Breast epithelium (tissue), 4 donors: ENCODE measurements at regions not wholly inside any gene's neighbourhood (a gene's known extent, or its start where the extent isn't known, plus 50 kb on each side); places are given as distances from the start of the nearest gene placed in this dataset.
"Not testable (repeated sequence)": the region's sequence is repeated elsewhere in the genome, so short reads cannot be mapped to it uniquely, and the experiment has no call there.

Experiments
- DNase-seq, 2 donors: peaks; one replicate each; pipeline ENCODE4 v3.0.0-alpha.2; 2019; ENCODE audit warnings: low spot score in 2 of 2
- H3K27ac ChIP-seq, 2 donors: fragments of 200-600 bp; sonication (generic) in 1 of 2; one replicate each; pipeline ENCODE4 v1.5.1; 2016 to 2019; ENCODE audit warnings: mild to moderate bottlenecking in 1 of 2
- H3K27me3 ChIP-seq, 2 donors: fragments of 200-600 bp; sonication (generic) in 1 of 2; one replicate each; pipeline versions ENCODE4 v1.5.1 to v1.6.0; 2017 to 2019; ENCODE audit warnings: control low read depth in 1 of 2, mild to moderate bottlenecking in 1 of 2
- H3K36me3 ChIP-seq: fragments of 200-600 bp; one replicate; pipeline ENCODE4 v1.5.1; 2019
- H3K4me1 ChIP-seq, 2 donors: fragments of 200-600 bp; sonication (generic); one replicate each; pipeline ENCODE4 v1.5.1; 2016 to 2019; ENCODE audit warnings: control low read depth in 1 of 2
- H3K4me3 ChIP-seq, 3 donors: fragments of 200-600 bp; sonication (generic); 1 replicate in 2 of 3; 2 replicates in 1 of 3; pipeline ENCODE4 v1.5.1; 2016 to 2019; ENCODE audit warnings: mild to moderate bottlenecking in 3 of 3, moderate library complexity in 2 of 3
- H3K9me3 ChIP-seq, 2 donors: fragments of 200-600 bp; sonication (generic) in 1 of 2; one replicate each; pipeline ENCODE4 v1.5.1; 2016 to 2019; ENCODE audit warnings: control low read depth in 1 of 2
- POLR2A ChIP-seq: fragments of 450-650 bp; IDR thresholded peaks from one replicate; pipeline ENCODE4 v1.6.1; 2016; ENCODE audit warnings: antibody characterized with exemption, mild to moderate bottlenecking, moderate library complexity
- POLR2AphosphoS5 ChIP-seq, 3 donors: sonication (generic); formaldehyde crosslinking; IDR thresholded peaks; one replicate each; pipeline ENCODE4 v1.6.1; 2017; ENCODE audit warnings: antibody characterized with exemption in 3 of 3
- intact Hi-C: fragments of 100-400 bp; cut with DNase I; formaldehyde crosslinking; loops from one replicate; pipeline ENCODE4 v1.15.1; 2023; ENCODE audit warnings: low total_unique reads
- TF ChIP-seq, protein P1 (sequence below), 3 donors: fragments of 450-650 bp; IDR thresholded peaks; one replicate each; pipeline ENCODE4 v1.5.1; 2016 to 2017; ENCODE audit warnings: antibody characterized with exemption in 3 of 3, mild to moderate bottlenecking in 3 of 3, moderate library complexity in 3 of 3

DNA sequence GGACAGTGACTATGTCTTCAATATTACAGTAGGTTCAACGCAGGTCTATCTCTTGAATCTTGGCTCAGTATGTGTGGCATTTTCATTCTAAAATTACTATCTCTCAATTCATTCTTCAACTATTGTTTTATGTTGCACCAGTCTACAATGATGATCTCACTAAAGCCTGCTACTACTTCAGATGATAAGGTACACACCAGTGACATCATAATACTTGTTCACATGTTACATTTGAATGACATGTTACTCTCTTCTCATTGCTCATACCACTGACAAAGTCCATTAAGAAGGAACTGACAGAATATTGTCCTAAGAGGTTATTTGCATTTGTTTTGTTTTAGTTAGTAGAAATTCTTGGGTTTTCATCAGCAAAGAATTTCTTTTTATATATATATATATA lies 165.2 kb upstream of the ST8SIA4 start:
- Histone ChIP-seq H3K36me3 (no peaks in the 10 kb centered on the region), H3K4me3 (no peak overlapping the region), H3K27ac (no peak overlapping the region), H3K27me3 (no peaks in the 10 kb centered on the region), H3K9me3 (peaks cover 0 to 5% of the 10 kb centered on the region in 2 donors), H3K4me1 (no peaks in the 10 kb centered on the region)
- TF ChIP-seq POLR2AphosphoS5 (IDR thresholded peaks at IDR 0.05), result no peak
- TF ChIP-seq, protein P1, sequence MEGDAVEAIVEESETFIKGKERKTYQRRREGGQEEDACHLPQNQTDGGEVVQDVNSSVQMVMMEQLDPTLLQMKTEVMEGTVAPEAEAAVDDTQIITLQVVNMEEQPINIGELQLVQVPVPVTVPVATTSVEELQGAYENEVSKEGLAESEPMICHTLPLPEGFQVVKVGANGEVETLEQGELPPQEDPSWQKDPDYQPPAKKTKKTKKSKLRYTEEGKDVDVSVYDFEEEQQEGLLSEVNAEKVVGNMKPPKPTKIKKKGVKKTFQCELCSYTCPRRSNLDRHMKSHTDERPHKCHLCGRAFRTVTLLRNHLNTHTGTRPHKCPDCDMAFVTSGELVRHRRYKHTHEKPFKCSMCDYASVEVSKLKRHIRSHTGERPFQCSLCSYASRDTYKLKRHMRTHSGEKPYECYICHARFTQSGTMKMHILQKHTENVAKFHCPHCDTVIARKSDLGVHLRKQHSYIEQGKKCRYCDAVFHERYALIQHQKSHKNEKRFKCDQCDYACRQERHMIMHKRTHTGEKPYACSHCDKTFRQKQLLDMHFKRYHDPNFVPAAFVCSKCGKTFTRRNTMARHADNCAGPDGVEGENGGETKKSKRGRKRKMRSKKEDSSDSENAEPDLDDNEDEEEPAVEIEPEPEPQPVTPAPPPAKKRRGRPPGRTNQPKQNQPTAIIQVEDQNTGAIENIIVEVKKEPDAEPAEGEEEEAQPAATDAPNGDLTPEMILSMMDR (IDR thresholded peaks at IDR 0.05), result no peak
- no peak for TF ChIP-seq POLR2A
- intact Hi-C loops, result no loop called here
- no peak for DNase-seq

DNA sequence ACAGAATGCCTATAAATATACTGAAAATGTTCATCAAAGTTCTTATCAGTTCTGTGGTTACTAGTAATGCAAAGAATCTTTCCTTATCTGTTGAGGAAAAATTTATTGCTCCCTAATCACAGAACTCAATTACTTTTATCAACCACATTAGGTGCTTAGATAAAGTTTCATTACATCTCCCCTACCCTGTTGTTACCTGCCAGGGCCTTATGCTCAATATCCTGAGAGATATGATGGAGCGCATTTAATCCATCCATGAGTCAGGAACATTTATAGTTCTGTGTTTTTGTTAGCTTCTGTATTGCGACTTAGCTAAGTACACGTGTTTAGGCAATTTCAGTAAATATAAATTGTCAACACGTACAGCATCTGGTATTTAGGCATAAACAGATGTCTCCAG lies 164.3 kb upstream of the ST8SIA4 start:
- Histone ChIP-seq H3K9me3 (peaks cover 0 to 14% of the 10 kb centered on the region in 2 donors), H3K27ac (no peak overlapping the region), H3K4me1 (no peaks in the 10 kb centered on the region), H3K27me3 (no peaks in the 10 kb centered on the region), H3K4me3 (no peak overlapping the region), H3K36me3 (no peaks in the 10 kb centered on the region)
- no peak for DNase-seq
- TF ChIP-seq POLR2AphosphoS5 (IDR thresholded peaks at IDR 0.05), result no peak
- TF ChIP-seq POLR2A, result no peak
- TF ChIP-seq, protein P1 (IDR thresholded peaks at IDR 0.05), result no peak
- intact Hi-C loops, result no loop called here

DNA sequence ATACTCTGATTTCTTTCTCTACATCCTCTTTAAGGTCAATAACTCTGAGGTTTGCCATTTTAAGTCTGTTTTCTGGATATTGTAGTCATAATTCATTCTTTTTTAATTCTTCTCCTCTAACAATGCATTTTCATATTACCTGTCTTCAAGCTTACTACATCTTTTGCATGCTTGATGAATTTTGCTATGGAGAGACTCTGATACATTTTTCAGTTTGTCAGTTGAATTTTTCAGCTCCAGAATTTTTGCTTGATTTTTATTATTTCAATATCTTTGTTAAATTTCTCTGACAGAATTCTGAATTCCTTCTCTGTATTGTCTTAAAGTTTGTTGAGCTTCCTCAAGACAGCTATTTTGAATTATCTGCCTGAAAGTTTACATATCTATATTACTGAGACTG lies 159.8 kb upstream of the ST8SIA4 start:
- TF ChIP-seq POLR2AphosphoS5 (IDR thresholded peaks at IDR 0.05) (no peak), POLR2A (no peak)
- TF ChIP-seq, protein P1 (IDR thresholded peaks at IDR 0.05), result no peak
- no peaks in the 10 kb centered on the region for H3K36me3 ChIP-seq
- no peaks in the 10 kb centered on the region for H3K4me1 ChIP-seq
- no peak overlapping the region for H3K4me3 ChIP-seq
- H3K27ac ChIP-seq, result no peak overlapping the region
- no peaks in the 10 kb centered on the region for H3K27me3 ChIP-seq
- DNase-seq, result no peak
- H3K9me3 ChIP-seq, result peaks cover 0 to 20% of the 10 kb centered on the region in 2 donors
- intact Hi-C loops, result no loop called here

DNA sequence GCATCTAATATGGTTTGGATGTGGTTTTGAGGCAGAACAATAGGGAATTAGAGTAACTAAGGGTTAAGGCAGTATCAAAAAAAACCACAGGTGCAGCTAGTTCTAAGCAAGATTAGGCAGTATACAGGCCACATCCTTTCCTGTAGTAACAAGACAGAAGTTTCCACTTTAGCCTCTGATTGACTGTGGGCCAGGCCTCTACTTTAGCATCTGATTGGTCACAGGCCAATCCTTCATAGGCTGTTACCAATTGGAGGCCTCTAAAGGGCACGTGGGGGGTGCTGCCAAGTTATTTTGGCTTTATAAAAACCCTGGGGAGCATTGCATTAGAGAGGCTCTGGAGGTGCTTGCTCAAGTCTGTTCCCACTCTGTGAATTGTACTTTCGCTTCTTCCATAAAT lies 144.1 kb upstream of the ST8SIA4 start:
- no peak overlapping the region for H3K4me3 ChIP-seq
- intact Hi-C loops, result no loop called here
- TF ChIP-seq, protein P1 (IDR thresholded peaks at IDR 0.05), result no peak
- TF ChIP-seq POLR2A (no peak), POLR2AphosphoS5 (IDR thresholded peaks at IDR 0.05) (no peak)

DNA sequence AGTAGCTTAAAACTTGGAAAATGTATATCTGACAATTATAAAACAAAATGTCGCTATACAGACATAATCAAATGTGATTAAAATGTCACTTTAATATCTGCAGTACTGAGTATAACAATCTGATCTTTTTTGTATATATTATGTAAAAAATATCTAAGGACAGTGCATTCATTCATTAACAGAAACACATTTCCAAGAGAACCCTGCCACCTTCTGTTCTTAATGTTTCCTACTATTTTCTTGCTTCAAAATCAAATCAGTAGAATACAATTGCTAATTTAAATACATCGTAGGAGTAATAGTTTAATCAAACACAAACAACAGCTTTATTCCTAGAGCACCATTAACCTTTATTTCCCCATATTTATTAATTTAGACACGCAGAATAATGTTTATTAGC lies 142.6 kb upstream of the ST8SIA4 start:
- Histone ChIP-seq H3K36me3 (no peaks in the 10 kb centered on the region), H3K4me3 (no peak overlapping the region), H3K9me3 (no peaks in the 10 kb centered on the region), H3K4me1 (no peaks in the 10 kb centered on the region), H3K27ac (no peak overlapping the region), H3K27me3 (no peaks in the 10 kb centered on the region)
- no peak for DNase-seq
- no peak for TF ChIP-seq POLR2A
- no peak for TF ChIP-seq POLR2AphosphoS5 (IDR thresholded peaks at IDR 0.05)
- TF ChIP-seq, protein P1 (IDR thresholded peaks at IDR 0.05), result no peak
- intact Hi-C loops, result no loop called here

More for the DNA sequence above, 144.1 kb upstream of the ST8SIA4 start:
- H3K27me3 ChIP-seq, result no peaks in the 10 kb centered on the region
- H3K27ac ChIP-seq, result no peak overlapping the region
- H3K4me1 ChIP-seq, result no peaks in the 10 kb centered on the region
- no peaks in the 10 kb centered on the region for H3K9me3 ChIP-seq
- DNase-seq, result no peak
- H3K36me3 ChIP-seq, result no peaks in the 10 kb centered on the region

DNA sequence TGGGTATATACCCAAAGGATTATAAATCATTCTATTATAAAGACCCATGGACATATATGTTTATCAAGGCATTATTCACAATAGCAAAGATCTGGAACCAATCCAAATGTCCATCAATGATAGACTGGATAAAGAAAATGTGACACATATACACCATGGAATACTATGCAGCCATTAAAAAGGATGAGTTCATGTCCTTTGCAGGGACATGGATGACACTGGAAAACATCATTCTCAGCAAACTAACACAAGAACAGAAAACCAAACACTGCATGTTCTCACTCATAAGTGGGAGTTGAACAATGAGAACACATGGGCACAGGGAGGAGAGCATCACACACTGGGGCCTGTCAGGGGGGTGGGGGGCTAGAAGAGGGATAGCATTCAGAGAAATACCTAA lies 136.9 kb upstream of the ST8SIA4 start:
- H3K4me1 ChIP-seq, DNase-seq, H3K4me3 ChIP-seq, H3K27ac ChIP-seq, H3K27me3 ChIP-seq, H3K9me3 ChIP-seq, intact Hi-C loops, H3K36me3 ChIP-seq: not testable (repeated sequence)
